ENCODE measurements at regions not wholly inside any gene's neighbourhood (a gene's known extent, or its start where the extent isn't known, plus 50 kb on each side); places are given as distances from the start of the nearest gene placed in this dataset.

- DNase-seq (ENCODE audit: insufficient read length, low spot score) (no peak), FAIRE-seq (no peak)
- TF ChIP-seq TAF1 (IDR thresholded peaks at IDR 0.05; ENCODE audit: low read depth, low read length) (no peak), POLR2AphosphoS5 (IDR thresholded peaks at IDR 0.05; ENCODE audit: low read depth, low read length) (no peak), PAX5 (IDR thresholded peaks at IDR 0.05; ENCODE audit: insufficient read depth, low read length, severe bottlenecking) (no peak), POU2F2 (IDR thresholded peaks at IDR 0.05; ENCODE audit: low read depth, low read length) (no peak), POLR2A (IDR thresholded peaks at IDR 0.05; ENCODE audit: low read depth, low read length) (no peak), SPI1 (IDR thresholded peaks at IDR 0.05; ENCODE audit: low read depth, low read length) (no peak)
Observed at GRCh38 chr2:11045294-11045693, 110.0 kb upstream of the SLC66A3 start.

GRCh38 chr2:11048335-11049008 is 106.8 kb upstream of the SLC66A3 start:
- TF ChIP-seq PAX5 (IDR thresholded peaks at IDR 0.05; ENCODE audit: insufficient read depth, low read length, severe bottlenecking) (no peak), POLR2AphosphoS5 (IDR thresholded peaks at IDR 0.05; ENCODE audit: low read depth, low read length) (no peak), TAF1 (IDR thresholded peaks at IDR 0.05; ENCODE audit: low read depth, low read length) (no peak), POU2F2 (IDR thresholded peaks at IDR 0.05; ENCODE audit: low read depth, low read length) (no peak), POLR2A (IDR thresholded peaks at IDR 0.05; ENCODE audit: low read depth, low read length) (no peak), SPI1 (IDR thresholded peaks at IDR 0.05; ENCODE audit: low read depth, low read length) (no peak)
- FAIRE-seq (no peak), DNase-seq (ENCODE audit: insufficient read length, low spot score) (no peak)

- FAIRE-seq: no peak
- DNase-seq (ENCODE audit: insufficient read length, low spot score): no peak
- TF ChIP-seq POU2F2 (IDR thresholded peaks at IDR 0.05; ENCODE audit: low read depth, low read length): no peak
- TF ChIP-seq TAF1 (IDR thresholded peaks at IDR 0.05; ENCODE audit: low read depth, low read length): no peak
- TF ChIP-seq POLR2A (IDR thresholded peaks at IDR 0.05; ENCODE audit: low read depth, low read length): no peak
- no peak for TF ChIP-seq SPI1 (IDR thresholded peaks at IDR 0.05; ENCODE audit: low read depth, low read length)
- no peak for TF ChIP-seq POLR2AphosphoS5 (IDR thresholded peaks at IDR 0.05; ENCODE audit: low read depth, low read length)
- no peak for TF ChIP-seq PAX5 (IDR thresholded peaks at IDR 0.05; ENCODE audit: insufficient read depth, low read length, severe bottlenecking)
Observed at GRCh38 chr2:11050565-11050964, 104.7 kb upstream of the SLC66A3 start.

DNA sequence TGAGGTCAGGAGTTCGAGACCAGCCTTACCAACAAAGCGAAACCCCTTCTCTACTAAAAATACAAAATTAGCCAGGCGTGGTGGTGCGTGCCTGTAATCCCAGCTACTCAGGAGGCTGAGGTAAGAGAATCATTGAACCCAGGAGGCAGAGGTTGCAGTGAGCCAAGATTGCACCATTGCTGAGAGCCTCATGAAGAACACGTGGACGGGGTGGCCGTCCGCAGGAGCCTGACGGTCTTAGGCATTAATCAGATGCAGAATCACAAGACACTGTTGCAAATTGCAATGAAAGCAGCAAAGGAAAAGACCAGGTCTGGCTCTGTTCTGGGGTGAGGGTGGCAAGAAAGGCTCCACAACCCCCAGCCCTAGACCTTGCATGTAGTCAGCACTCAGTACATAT is 104.0 kb upstream of the SLC66A3 start:
- FAIRE-seq: no peak
- TF ChIP-seq POLR2A (IDR thresholded peaks at IDR 0.05; ENCODE audit: low read depth, low read length) (no peak), SPI1 (IDR thresholded peaks at IDR 0.05; ENCODE audit: low read depth, low read length) (no peak), POU2F2 (IDR thresholded peaks at IDR 0.05; ENCODE audit: low read depth, low read length) (no peak), PAX5 (IDR thresholded peaks at IDR 0.05; ENCODE audit: insufficient read depth, low read length, severe bottlenecking) (no peak), TAF1 (IDR thresholded peaks at IDR 0.05; ENCODE audit: low read depth, low read length) (no peak), POLR2AphosphoS5 (IDR thresholded peaks at IDR 0.05; ENCODE audit: low read depth, low read length) (no peak)
- DNase-seq (ENCODE audit: insufficient read length, low spot score): no peak

DNA sequence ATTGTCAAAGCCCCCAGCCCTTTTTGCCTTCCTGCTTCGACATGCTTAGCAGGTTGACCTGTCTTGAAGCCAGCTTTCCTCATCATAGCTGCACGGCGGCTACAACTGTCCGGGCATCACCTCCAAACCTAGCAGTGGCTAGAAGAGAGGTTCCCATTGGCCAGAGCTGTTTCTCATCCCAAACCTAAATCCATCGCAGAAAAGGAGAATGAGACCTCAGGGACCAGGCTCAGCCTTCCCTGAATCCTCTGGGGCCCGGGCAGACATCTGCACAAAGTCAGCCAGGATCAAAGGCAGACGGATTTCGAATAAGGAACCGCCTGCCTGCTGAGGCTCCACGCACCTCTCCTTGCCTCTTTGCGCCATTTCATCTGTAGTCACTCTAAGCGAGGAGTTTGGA is 101.7 kb upstream of the SLC66A3 start:
- FAIRE-seq: no peak
- no peak for TF ChIP-seq POLR2A (IDR thresholded peaks at IDR 0.05; ENCODE audit: low read depth, low read length)
- no peak for TF ChIP-seq POU2F2 (IDR thresholded peaks at IDR 0.05; ENCODE audit: low read depth, low read length)
- no peak for TF ChIP-seq PAX5 (IDR thresholded peaks at IDR 0.05; ENCODE audit: insufficient read depth, low read length, severe bottlenecking)
- TF ChIP-seq TAF1 (IDR thresholded peaks at IDR 0.05; ENCODE audit: low read depth, low read length): no peak
- no peak for TF ChIP-seq SPI1 (IDR thresholded peaks at IDR 0.05; ENCODE audit: low read depth, low read length)
- TF ChIP-seq POLR2AphosphoS5 (IDR thresholded peaks at IDR 0.05; ENCODE audit: low read depth, low read length): no peak
- no peak for DNase-seq (ENCODE audit: insufficient read length, low spot score)

- DNase-seq (ENCODE audit: insufficient read length, low spot score) (no peak), FAIRE-seq (no peak)
Observed at GRCh38 chr2:11054783-11055678, 100.2 kb upstream of the SLC66A3 start.

GRCh38 chr2:11055679-11056215 is 99.5 kb upstream of the SLC66A3 start:
- no peak for TF ChIP-seq POLR2A (IDR thresholded peaks at IDR 0.05; ENCODE audit: low read depth, low read length)
- TF ChIP-seq TAF1 (IDR thresholded peaks at IDR 0.05; ENCODE audit: low read depth, low read length): no peak
- TF ChIP-seq POLR2AphosphoS5 (IDR thresholded peaks at IDR 0.05; ENCODE audit: low read depth, low read length): no peak
- TF ChIP-seq SPI1 (IDR thresholded peaks at IDR 0.05; ENCODE audit: low read depth, low read length): no peak
- TF ChIP-seq POU2F2 (IDR thresholded peaks at IDR 0.05; ENCODE audit: low read depth, low read length): no peak
- no peak for DNase-seq (ENCODE audit: insufficient read length, low spot score)
- FAIRE-seq: no peak

More at GRCh38 chr2:11054783-11055678, 100.2 kb upstream of the SLC66A3 start:
- TF ChIP-seq TAF1 (IDR thresholded peaks at IDR 0.05; ENCODE audit: low read depth, low read length) (no peak), POLR2AphosphoS5 (IDR thresholded peaks at IDR 0.05; ENCODE audit: low read depth, low read length) (no peak), PAX5 (IDR thresholded peaks at IDR 0.05; ENCODE audit: insufficient read depth, low read length, severe bottlenecking) (no peak), SPI1 (IDR thresholded peaks at IDR 0.05; ENCODE audit: low read depth, low read length) (no peak), POU2F2 (IDR thresholded peaks at IDR 0.05; ENCODE audit: low read depth, low read length) (no peak), POLR2A (IDR thresholded peaks at IDR 0.05; ENCODE audit: low read depth, low read length) (no peak)

- DNase-seq (ENCODE audit: insufficient read length, low spot score) (no peak), FAIRE-seq (no peak)
Observed at GRCh38 chr2:11056614-11057013, 98.7 kb upstream of the SLC66A3 start.

GRCh38 chr2:11057031-11057430 is 98.2 kb upstream of the SLC66A3 start:
- TF ChIP-seq POLR2AphosphoS5 (IDR thresholded peaks at IDR 0.05; ENCODE audit: low read depth, low read length) (no peak), SPI1 (IDR thresholded peaks at IDR 0.05; ENCODE audit: low read depth, low read length) (no peak), PAX5 (IDR thresholded peaks at IDR 0.05; ENCODE audit: insufficient read depth, low read length, severe bottlenecking) (no peak), TAF1 (IDR thresholded peaks at IDR 0.05; ENCODE audit: low read depth, low read length) (no peak), POU2F2 (IDR thresholded peaks at IDR 0.05; ENCODE audit: low read depth, low read length) (no peak), POLR2A (IDR thresholded peaks at IDR 0.05; ENCODE audit: low read depth, low read length) (no peak)
- FAIRE-seq (no peak), DNase-seq (ENCODE audit: insufficient read length, low spot score) (no peak)

More at GRCh38 chr2:11056614-11057013, 98.7 kb upstream of the SLC66A3 start:
- TF ChIP-seq TAF1 (IDR thresholded peaks at IDR 0.05; ENCODE audit: low read depth, low read length): no peak
- TF ChIP-seq PAX5 (IDR thresholded peaks at IDR 0.05; ENCODE audit: insufficient read depth, low read length, severe bottlenecking): no peak
- TF ChIP-seq POU2F2 (IDR thresholded peaks at IDR 0.05; ENCODE audit: low read depth, low read length): no peak
- TF ChIP-seq POLR2A (IDR thresholded peaks at IDR 0.05; ENCODE audit: low read depth, low read length): no peak
- TF ChIP-seq SPI1 (IDR thresholded peaks at IDR 0.05; ENCODE audit: low read depth, low read length): no peak
- no peak for TF ChIP-seq POLR2AphosphoS5 (IDR thresholded peaks at IDR 0.05; ENCODE audit: low read depth, low read length)
